ENCODE measurements at regions not wholly inside any gene's neighbourhood (a gene's known extent, or its start where the extent isn't known, plus 50 kb on each side); places are given as distances from the start of the nearest gene placed in this dataset.

GRCh38 chr7:106179256-106179655 is 67.1 kb upstream of the SYPL1 start:
- no peak for TF ChIP-seq CTCF (CRISPR knock-in tag; IDR thresholded peaks at IDR 0.05)
- TF ChIP-seq NFIC (IDR thresholded peaks at IDR 0.05; ENCODE audit: low read length) = no peak
- TF ChIP-seq REST (IDR thresholded peaks at IDR 0.05; ENCODE audit: borderline replicate concordance in 1 of 2, low read depth in 1 of 2, low read length in 2 of 2) = no peak

All from HepG2 (cell line).